ENCODE measurements at regions not wholly inside any gene's neighbourhood (a gene's known extent, or its start where the extent isn't known, plus 50 kb on each side); places are given as distances from the start of the nearest gene placed in this dataset.

DNA sequence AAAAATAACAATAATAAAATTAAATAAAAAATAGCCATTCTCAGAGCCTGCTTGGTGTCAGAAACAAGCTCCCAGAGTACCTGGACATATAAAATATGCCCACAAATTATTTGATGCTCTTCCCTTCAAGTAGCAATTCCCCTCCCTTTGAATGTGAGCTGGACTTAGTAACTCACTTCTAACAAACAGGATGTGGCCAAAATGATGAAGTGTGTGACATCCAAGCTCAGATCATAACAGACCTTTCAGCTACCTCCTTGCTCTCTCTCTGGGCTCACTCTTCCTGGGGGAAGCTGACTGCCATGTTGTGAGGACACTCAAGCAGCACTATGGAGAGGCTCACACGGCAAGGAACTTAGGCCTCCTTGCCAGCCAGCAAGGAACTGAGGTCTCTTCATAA is 69.0 kb downstream of the SPRY4 start:
- TF ChIP-seq, protein P1, sequence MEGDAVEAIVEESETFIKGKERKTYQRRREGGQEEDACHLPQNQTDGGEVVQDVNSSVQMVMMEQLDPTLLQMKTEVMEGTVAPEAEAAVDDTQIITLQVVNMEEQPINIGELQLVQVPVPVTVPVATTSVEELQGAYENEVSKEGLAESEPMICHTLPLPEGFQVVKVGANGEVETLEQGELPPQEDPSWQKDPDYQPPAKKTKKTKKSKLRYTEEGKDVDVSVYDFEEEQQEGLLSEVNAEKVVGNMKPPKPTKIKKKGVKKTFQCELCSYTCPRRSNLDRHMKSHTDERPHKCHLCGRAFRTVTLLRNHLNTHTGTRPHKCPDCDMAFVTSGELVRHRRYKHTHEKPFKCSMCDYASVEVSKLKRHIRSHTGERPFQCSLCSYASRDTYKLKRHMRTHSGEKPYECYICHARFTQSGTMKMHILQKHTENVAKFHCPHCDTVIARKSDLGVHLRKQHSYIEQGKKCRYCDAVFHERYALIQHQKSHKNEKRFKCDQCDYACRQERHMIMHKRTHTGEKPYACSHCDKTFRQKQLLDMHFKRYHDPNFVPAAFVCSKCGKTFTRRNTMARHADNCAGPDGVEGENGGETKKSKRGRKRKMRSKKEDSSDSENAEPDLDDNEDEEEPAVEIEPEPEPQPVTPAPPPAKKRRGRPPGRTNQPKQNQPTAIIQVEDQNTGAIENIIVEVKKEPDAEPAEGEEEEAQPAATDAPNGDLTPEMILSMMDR (conservative IDR thresholded peaks at IDR 0.05; ENCODE audit: low read depth in 2 of 2) = no peak
- TF ChIP-seq EZH2 (IDR thresholded peaks at IDR 0.05; ENCODE audit: low read depth, unreplicated experiment) = no peak
- TF ChIP-seq, protein P2, sequence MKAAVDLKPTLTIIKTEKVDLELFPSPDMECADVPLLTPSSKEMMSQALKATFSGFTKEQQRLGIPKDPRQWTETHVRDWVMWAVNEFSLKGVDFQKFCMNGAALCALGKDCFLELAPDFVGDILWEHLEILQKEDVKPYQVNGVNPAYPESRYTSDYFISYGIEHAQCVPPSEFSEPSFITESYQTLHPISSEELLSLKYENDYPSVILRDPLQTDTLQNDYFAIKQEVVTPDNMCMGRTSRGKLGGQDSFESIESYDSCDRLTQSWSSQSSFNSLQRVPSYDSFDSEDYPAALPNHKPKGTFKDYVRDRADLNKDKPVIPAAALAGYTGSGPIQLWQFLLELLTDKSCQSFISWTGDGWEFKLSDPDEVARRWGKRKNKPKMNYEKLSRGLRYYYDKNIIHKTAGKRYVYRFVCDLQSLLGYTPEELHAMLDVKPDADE (IDR thresholded peaks at IDR 0.05) = no peak
- TF ChIP-seq POLR2AphosphoS5 (IDR thresholded peaks at IDR 0.05; ENCODE audit: low read depth) = no peak
- TF ChIP-seq EZH2phosphoT487 (IDR thresholded peaks at IDR 0.05; ENCODE audit: unreplicated experiment) = no peak
- TF ChIP-seq, protein P3, sequence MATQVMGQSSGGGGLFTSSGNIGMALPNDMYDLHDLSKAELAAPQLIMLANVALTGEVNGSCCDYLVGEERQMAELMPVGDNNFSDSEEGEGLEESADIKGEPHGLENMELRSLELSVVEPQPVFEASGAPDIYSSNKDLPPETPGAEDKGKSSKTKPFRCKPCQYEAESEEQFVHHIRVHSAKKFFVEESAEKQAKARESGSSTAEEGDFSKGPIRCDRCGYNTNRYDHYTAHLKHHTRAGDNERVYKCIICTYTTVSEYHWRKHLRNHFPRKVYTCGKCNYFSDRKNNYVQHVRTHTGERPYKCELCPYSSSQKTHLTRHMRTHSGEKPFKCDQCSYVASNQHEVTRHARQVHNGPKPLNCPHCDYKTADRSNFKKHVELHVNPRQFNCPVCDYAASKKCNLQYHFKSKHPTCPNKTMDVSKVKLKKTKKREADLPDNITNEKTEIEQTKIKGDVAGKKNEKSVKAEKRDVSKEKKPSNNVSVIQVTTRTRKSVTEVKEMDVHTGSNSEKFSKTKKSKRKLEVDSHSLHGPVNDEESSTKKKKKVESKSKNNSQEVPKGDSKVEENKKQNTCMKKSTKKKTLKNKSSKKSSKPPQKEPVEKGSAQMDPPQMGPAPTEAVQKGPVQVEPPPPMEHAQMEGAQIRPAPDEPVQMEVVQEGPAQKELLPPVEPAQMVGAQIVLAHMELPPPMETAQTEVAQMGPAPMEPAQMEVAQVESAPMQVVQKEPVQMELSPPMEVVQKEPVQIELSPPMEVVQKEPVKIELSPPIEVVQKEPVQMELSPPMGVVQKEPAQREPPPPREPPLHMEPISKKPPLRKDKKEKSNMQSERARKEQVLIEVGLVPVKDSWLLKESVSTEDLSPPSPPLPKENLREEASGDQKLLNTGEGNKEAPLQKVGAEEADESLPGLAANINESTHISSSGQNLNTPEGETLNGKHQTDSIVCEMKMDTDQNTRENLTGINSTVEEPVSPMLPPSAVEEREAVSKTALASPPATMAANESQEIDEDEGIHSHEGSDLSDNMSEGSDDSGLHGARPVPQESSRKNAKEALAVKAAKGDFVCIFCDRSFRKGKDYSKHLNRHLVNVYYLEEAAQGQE (IDR thresholded peaks at IDR 0.05; ENCODE audit: unreplicated experiment) = no peak
- TF ChIP-seq CREB1 (CRISPR knock-in tag; IDR thresholded peaks at IDR 0.05; ENCODE audit: low read depth) = no peak
- no peak for TF ChIP-seq STAT1 (IDR thresholded peaks at IDR 0.05; ENCODE audit: unreplicated experiment)
- TF ChIP-seq JUNB (IDR thresholded peaks at IDR 0.05; ENCODE audit: unreplicated experiment) = no peak

Measured in GM23338 (cell line).